Sigmoid colon (tissue), 6 donors: ENCODE measurements at regions not wholly inside any gene's neighbourhood (a gene's known extent, or its start where the extent isn't known, plus 50 kb on each side); places are given as distances from the start of the nearest gene placed in this dataset.

ENCODE experiments used
- DNase-seq: peaks from one replicate; pipeline ENCODE4 v3.0.0-alpha.2; 2019
- H3K27ac ChIP-seq, 4 donors: fragments of 200-600 bp; sonication (generic); one replicate each; pipeline ENCODE4 v1.5.1; 2016 to 2019; ENCODE audit warnings: mild to moderate bottlenecking in 1 of 4
- H3K27me3 ChIP-seq, 3 donors: fragments of 200-600 bp; sonication (generic); one replicate each; pipeline ENCODE4 v1.5.1; 2019; ENCODE audit warnings: mild to moderate bottlenecking in 1 of 3
- H3K36me3 ChIP-seq, 4 donors: fragments of 200-600 bp; sonication (generic); one replicate each; pipeline ENCODE4 v1.5.1; 2016 to 2019
- H3K4me1 ChIP-seq, 4 donors: fragments of 200-600 bp; sonication (generic); one replicate each; pipeline ENCODE4 v1.5.1; 2017 to 2019
- H3K4me3 ChIP-seq, 4 donors: fragments of 200-600 bp; sonication (generic); one replicate each; pipeline ENCODE4 v1.5.1; 2017 to 2019; ENCODE audit warnings: mild to moderate bottlenecking in 2 of 4, moderate library complexity in 1 of 4
- H3K9me3 ChIP-seq, 4 donors: fragments of 200-600 bp in 3 of 4; sonication (generic) in 3 of 4; one replicate each; pipeline versions ENCODE4 v1.5.1 to v1.6.1; 2013 to 2019
- CTCF ChIP-seq, 4 experiments: fragments of 450-650 bp in 3 of 4; fragments of 200-600 bp in 1 of 4; IDR thresholded peaks; one replicate each; pipeline ENCODE4 v1.5.1; 2016 to 2019; ENCODE audit warnings: antibody characterized with exemption in 4 of 4, mild to moderate bottlenecking in 3 of 4, moderate library complexity in 2 of 4
- EP300 ChIP-seq, 4 donors: sonication (generic); formaldehyde crosslinking; IDR thresholded peaks; one replicate each; pipeline ENCODE4 v1.6.1; 2017; ENCODE audit warnings: antibody characterized with exemption in 4 of 4
- POLR2A ChIP-seq, 2 donors: fragments of 450-650 bp; IDR thresholded peaks; one replicate each; pipeline ENCODE4 v1.6.1; 2016; ENCODE audit warnings: antibody characterized with exemption in 2 of 2, mild to moderate bottlenecking in 2 of 2, moderate library complexity in 2 of 2
- POLR2AphosphoS5 ChIP-seq, 4 donors: sonication (generic); formaldehyde crosslinking; IDR thresholded peaks; one replicate each; pipeline ENCODE4 v1.6.1; 2017; ENCODE audit warnings: antibody characterized with exemption in 4 of 4
- whole genome bisulfite sequencing, 2 donors: extraction: QIAGEN DNeasy Blood & Tissue Kit; methylation state at CpG; one replicate each; pipeline ENCODE4 v1.1.7; 2013; 5-methylcytosine and 5-hydroxymethylcytosine counted together
- intact Hi-C: fragments of 100-400 bp; cut with DNase I; formaldehyde crosslinking; loops from one replicate; pipeline ENCODE4 v1.15.1; 2023
- donor health status: healthy with polysubstance abuse.
- donor health status: healthy.

- TF ChIP-seq EP300 (IDR thresholded peaks at IDR 0.05), result no peak
- TF ChIP-seq POLR2A (IDR thresholded peaks at IDR 0.05), result no peak
- TF ChIP-seq CTCF (IDR thresholded peaks at IDR 0.05), result no peak
- no peak for TF ChIP-seq POLR2AphosphoS5 (IDR thresholded peaks at IDR 0.05)
- Histone ChIP-seq H3K4me1 (peaks cover 0 to 87% (median 73%) of the 10 kb centered on the region in 4 donors), H3K27me3 (no peaks in the 10 kb centered on the region), H3K4me3 (no peak overlapping the region), H3K9me3 (no peaks in the 10 kb centered on the region), H3K36me3 (peaks cover 0 to 5% (median 0%) of the 10 kb centered on the region in 4 donors), H3K27ac (peak overlapping the region; percentile 68 to 88 (median 82))
- 90 to 96% methylated on average over 2 of the region's 2 CpGs for WGBS, 2 donors
- peak; percentile 58 for DNase-seq
- intact Hi-C loops, result no loop called here
Measured at GRCh38 chr3:42033741-42034140, 57.4 kb upstream of the TRAK1 start.

DNA sequence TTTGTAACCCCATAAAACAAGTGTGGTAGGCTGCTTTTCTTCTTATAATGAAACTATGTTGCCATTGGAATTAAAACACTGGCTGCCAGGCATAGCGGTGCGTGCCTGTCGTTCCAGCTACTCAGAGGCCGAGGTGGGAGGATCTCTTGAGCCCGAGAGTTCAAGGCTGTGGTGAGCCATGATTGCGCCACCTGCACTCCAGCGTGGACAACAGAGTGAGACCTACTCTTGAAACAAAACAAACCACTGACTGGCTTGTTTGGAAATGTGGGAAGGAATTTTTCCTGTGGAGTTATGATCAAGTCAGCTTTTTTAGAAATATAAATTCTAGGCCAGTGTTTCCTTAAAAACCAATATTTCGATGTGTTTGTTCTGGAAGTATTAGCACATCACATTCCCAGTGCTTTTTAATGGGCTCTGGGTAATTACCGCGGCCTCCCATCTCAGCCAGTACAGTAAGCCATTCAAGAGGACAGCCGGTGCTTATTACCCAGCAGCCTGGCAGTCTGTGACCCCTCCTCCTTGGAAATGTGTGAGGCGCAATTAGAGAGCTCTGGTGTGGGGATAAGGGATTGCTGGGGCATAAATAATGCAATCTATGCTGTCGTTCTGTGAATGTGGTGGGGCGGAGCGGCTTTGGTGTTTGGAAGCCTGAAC, 58.3 kb upstream of the TRAK1 start:
- peak overlapping the region; percentile 68 to 88 (median 82) for H3K27ac ChIP-seq
- no peak overlapping the region for H3K4me3 ChIP-seq
- peak; percentile 93 for DNase-seq
- WGBS, 2 donors, result 75 to 81% methylated on average over 15 of the region's 15 CpGs
- no peaks in the 10 kb centered on the region for H3K9me3 ChIP-seq
- no peak for TF ChIP-seq CTCF (IDR thresholded peaks at IDR 0.05)
- peak in 1 of 4 donors; percentile 58 for TF ChIP-seq EP300 (IDR thresholded peaks at IDR 0.05)
- peak in 2 of 4 donors; percentile 11 to 59 for TF ChIP-seq POLR2AphosphoS5 (IDR thresholded peaks at IDR 0.05)
- TF ChIP-seq POLR2A (IDR thresholded peaks at IDR 0.05), result no peak
- H3K27me3 ChIP-seq, result no peaks in the 10 kb centered on the region
- H3K4me1 ChIP-seq, result peaks cover 0 to 92% (median 75%) of the 10 kb centered on the region in 4 donors
- intact Hi-C loops, result no loop called here
- H3K36me3 ChIP-seq, result peaks cover 0 to 5% (median 0%) of the 10 kb centered on the region in 4 donors

DNA sequence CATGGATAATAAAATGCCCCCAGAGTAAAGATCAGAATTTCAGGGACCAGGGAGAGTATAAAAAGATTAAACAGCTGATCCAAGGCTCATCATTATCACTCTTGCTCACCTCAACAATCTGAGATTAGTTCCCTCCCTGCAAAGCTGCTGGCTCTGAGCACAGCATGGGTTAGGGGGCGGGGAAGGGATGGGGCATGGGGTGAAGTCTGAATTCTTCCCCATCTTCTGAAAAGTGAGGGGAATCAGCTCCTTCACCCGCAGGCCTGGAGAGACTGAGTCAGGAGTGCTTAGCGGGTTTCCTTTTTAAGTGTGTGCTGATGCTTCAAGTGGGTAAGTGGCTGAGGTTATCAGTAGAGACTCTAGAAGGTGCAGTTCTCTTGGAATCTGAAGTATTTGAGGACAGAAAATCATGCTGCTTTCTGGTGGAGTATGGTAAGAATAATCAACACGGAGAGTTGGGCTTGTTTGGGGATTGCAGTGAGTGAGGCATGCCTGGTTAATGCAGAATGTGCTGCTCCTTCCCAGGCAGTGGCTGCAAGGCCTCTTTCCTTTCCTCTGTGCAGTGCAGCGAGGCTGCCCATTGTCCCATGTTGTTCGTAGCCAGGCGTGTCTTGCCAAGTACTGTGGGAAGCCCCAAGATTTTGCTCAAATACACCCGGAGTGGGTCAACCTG, 59.2 kb upstream of the TRAK1 start:
- intact Hi-C loops, result no loop called here
- Histone ChIP-seq H3K4me1 (peaks cover 0 to 90% (median 74%) of the 10 kb centered on the region in 4 donors), H3K4me3 (no peak overlapping the region), H3K27me3 (no peaks in the 10 kb centered on the region), H3K9me3 (no peaks in the 10 kb centered on the region), H3K27ac (peak overlapping the region; percentile 68 to 88 (median 82)), H3K36me3 (peaks cover 0 to 5% (median 0%) of the 10 kb centered on the region in 4 donors)
- DNase-seq, result peak; percentile 68
- 78 to 80% methylated on average over 8 of the region's 8 CpGs for WGBS, 2 donors
- TF ChIP-seq EP300 (IDR thresholded peaks at IDR 0.05) (no peak), CTCF (IDR thresholded peaks at IDR 0.05) (no peak), POLR2A (IDR thresholded peaks at IDR 0.05) (no peak), POLR2AphosphoS5 (IDR thresholded peaks at IDR 0.05) (no peak)

DNA sequence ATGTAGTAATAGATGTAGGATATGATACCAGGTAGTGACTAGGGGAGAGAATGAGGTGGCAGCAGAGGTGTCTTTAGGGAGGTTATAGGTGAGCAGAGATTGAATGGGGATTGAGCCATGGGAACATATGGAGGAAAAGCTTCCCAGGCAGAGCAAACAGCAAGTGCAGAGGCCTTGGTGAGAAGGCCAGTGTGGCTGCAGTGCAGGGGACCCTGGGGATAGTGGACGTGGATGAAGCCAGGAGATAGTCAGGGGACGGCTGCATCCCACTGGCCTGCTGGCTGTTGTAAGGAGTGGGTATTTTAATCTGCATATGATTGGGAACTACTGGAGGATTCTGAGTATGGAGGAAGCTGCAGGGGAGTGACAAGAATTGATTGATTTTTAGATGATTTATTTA, 62.7 kb upstream of the TRAK1 start:
- peak overlapping the region in 1 of 4 donors; percentile 95 for H3K27ac ChIP-seq
- peak; percentile 37 for DNase-seq

More for the DNA sequence above, 62.7 kb upstream of the TRAK1 start:
- Histone ChIP-seq H3K36me3 (no peaks in the 10 kb centered on the region), H3K9me3 (no peaks in the 10 kb centered on the region), H3K4me3 (no peak overlapping the region), H3K4me1 (peaks cover 0 to 89% (median 70%) of the 10 kb centered on the region in 4 donors), H3K27me3 (no peaks in the 10 kb centered on the region)
- TF ChIP-seq CTCF (IDR thresholded peaks at IDR 0.05) (no peak), POLR2A (IDR thresholded peaks at IDR 0.05) (no peak), POLR2AphosphoS5 (IDR thresholded peaks at IDR 0.05) (no peak), EP300 (IDR thresholded peaks at IDR 0.05) (no peak)
- intact Hi-C loops, result no loop called here
- WGBS, 2 donors, result 89 to 93% methylated on average over 2 of the region's 2 CpGs
